H1 (cell line): ENCODE measurements at regions not wholly inside any gene's neighbourhood (a gene's known extent, or its start where the extent isn't known, plus 50 kb on each side); places are given as distances from the start of the nearest gene placed in this dataset.

Experiments
- CTCF ChIA-PET: fragments of 300-600 bp; sonication (Branson Sonifier 250); formaldehyde crosslinking; loops from one replicate; lab custom pipeline; 2021; ENCODE audit not compliant: partially characterized antibody; lab: Charles Lee
- POLR2A ChIA-PET: fragments of 300-600 bp; sonication (Branson Sonifier 250); formaldehyde crosslinking; loops from one replicate; lab custom pipeline; 2021; ENCODE audit warnings: inconsistent platforms; ENCODE audit not compliant: partially characterized antibody; lab: Charles Lee
- DNase-seq, 2 experiments: peaks; one replicate each; pipeline versions ENCODE4 v3.0.0 to v3.0.0-alpha.2; 2010 to 2022; ENCODE audit warnings: low spot score in 2 of 2, low read depth in 1 of 2, mixed read lengths in 1 of 2
- FAIRE-seq: peaks from 2 replicates; lab custom pipeline; 2011; peaks lifted over from hg19 to GRCh38; lab: Jason Lieb, UNC
- H2AFZ ChIP-seq: 2 replicates; pipeline ENCODE4 v1.8.1; 2012; ENCODE audit warnings: low read length, inconsistent platforms
- H2AK5ac ChIP-seq: 2 replicates; pipeline ENCODE4 v1.6.1; 2013; ENCODE audit warnings: low read depth, low read length
- H2BK120ac ChIP-seq: replicated peaks from 2 replicates; pipeline ENCODE3; 2013; ENCODE audit warnings: low read depth, low read length, inconsistent platforms
- H2BK12ac ChIP-seq: 2 replicates; pipeline ENCODE4 v1.6.1; 2013; ENCODE audit warnings: low read depth, low read length
- H2BK15ac ChIP-seq: 2 replicates; pipeline ENCODE4 v1.6.1; 2013; ENCODE audit warnings: low read length
- H2BK20ac ChIP-seq: 2 replicates; pipeline ENCODE4 v1.6.1; 2013; ENCODE audit warnings: low read length
- H2BK5ac ChIP-seq: 2 replicates; pipeline ENCODE4 v1.6.1; 2013; ENCODE audit warnings: low read depth, low read length
- H3K14ac ChIP-seq: 2 replicates; pipeline ENCODE4 v1.6.1; 2013; ENCODE audit warnings: inconsistent platforms; ENCODE audit not compliant: insufficient read length
- H3K18ac ChIP-seq: 2 replicates; pipeline ENCODE4 v1.6.1; 2013; ENCODE audit warnings: low read length; ENCODE audit errors: extremely low read depth
- H3K23ac ChIP-seq: 2 replicates; pipeline ENCODE4 v1.6.1; 2013; ENCODE audit warnings: inconsistent platforms; ENCODE audit not compliant: insufficient read length
- H3K23me2 ChIP-seq: 2 replicates; pipeline ENCODE4 v1.6.1; 2013; ENCODE audit warnings: low read depth, low read length
- H3K27ac ChIP-seq: 2 replicates; pipeline ENCODE4 v1.6.1; 2011; ENCODE audit warnings: low read depth, low read length, inconsistent platforms
- H3K27me3 ChIP-seq, 4 experiments: replicated peaks in 1 of 4; 1 replicate in 1 of 4; 2 replicates in 3 of 4; pipeline versions ENCODE4 v1.6.1 to v1.8.1; 2011 to 2013; ENCODE audit warnings: low read length in 3 of 4, mild to moderate bottlenecking in 3 of 4, inconsistent platforms in 2 of 4, mixed read lengths in 2 of 4, moderate library complexity in 1 of 4; ENCODE audit not compliant: control insufficient read depth in 3 of 4, insufficient read depth in 3 of 4; ENCODE audit errors: extremely low read depth in 1 of 4
- H3K36me3 ChIP-seq, 4 experiments: 2 replicates each; pipeline versions ENCODE4 v1.6.1 to v1.8.1; 2011 to 2013; ENCODE audit warnings: mild to moderate bottlenecking in 4 of 4, low read length in 3 of 4, moderate library complexity in 2 of 4, control low read depth in 1 of 4, inconsistent platforms in 1 of 4; ENCODE audit not compliant: insufficient read depth in 4 of 4, control insufficient read depth in 2 of 4
- H3K4ac ChIP-seq: replicated peaks from 2 replicates; pipeline ENCODE3; 2013; ENCODE audit warnings: low read length, low read depth, mixed read lengths, inconsistent platforms; ENCODE audit not compliant: insufficient read length
- H3K4me1 ChIP-seq, 4 experiments: replicated peaks in 1 of 4; 1 replicate in 1 of 4; 2 replicates in 3 of 4; pipeline versions ENCODE4 v1.6.1 to v1.8.1; 2011 to 2013; ENCODE audit warnings: low read length in 3 of 4, inconsistent platforms in 2 of 4, mixed read lengths in 1 of 4; ENCODE audit not compliant: insufficient read depth in 4 of 4, control insufficient read depth in 3 of 4
- H3K4me2 ChIP-seq, 2 experiments: 2 replicates each; pipeline versions ENCODE4 v1.6.1 to v1.8.1; 2011 to 2013; ENCODE audit warnings: low read depth in 2 of 2, low read length in 2 of 2, control low read depth in 1 of 2, inconsistent platforms in 1 of 2, mild to moderate bottlenecking in 1 of 2; ENCODE audit not compliant: insufficient read depth in 1 of 2
- H3K4me3 ChIP-seq, 4 experiments: fragments of 200-600, 300-600 bp in 1 of 4; sonication (generic), shearing (Covaris generic), sonication (Bioruptor Twin) in 1 of 4; 2 replicates each; pipeline versions ENCODE4 v1.5.1 to v1.8.1; 2011 to 2016; ENCODE audit warnings: low read length in 4 of 4, low read depth in 3 of 4, control low read depth in 2 of 4, inconsistent platforms in 2 of 4, mild to moderate bottlenecking in 2 of 4, mixed read lengths in 1 of 4, moderate library complexity in 1 of 4; ENCODE audit not compliant: insufficient read depth in 2 of 4; ENCODE audit errors: extremely low read depth in 1 of 4
- H3K56ac ChIP-seq: replicated peaks from 2 replicates; pipeline ENCODE3; 2013; ENCODE audit warnings: low read depth, mild to moderate bottlenecking, mixed read lengths, low read length, inconsistent platforms; ENCODE audit not compliant: insufficient read length
- H3K79me1 ChIP-seq: 2 replicates; pipeline ENCODE4 v1.6.1; 2013; ENCODE audit warnings: low read depth, low read length, control low read depth
- H3K79me2 ChIP-seq, 2 experiments: 2 replicates each; pipeline versions ENCODE4 v1.6.1 to v1.8.1; 2012 to 2013; ENCODE audit warnings: low read length in 2 of 2, mild to moderate bottlenecking in 2 of 2, inconsistent platforms in 1 of 2; ENCODE audit not compliant: insufficient read depth in 2 of 2, control insufficient read depth in 1 of 2
- H3K9ac ChIP-seq, 4 experiments: replicated peaks in 1 of 4; 1 replicate in 1 of 4; 2 replicates in 3 of 4; pipeline versions ENCODE4 v1.6.1 to v1.8.1; 2011 to 2013; ENCODE audit warnings: low read depth in 3 of 4, low read length in 3 of 4, control low read depth in 2 of 4, mild to moderate bottlenecking in 2 of 4, moderate library complexity in 2 of 4, inconsistent platforms in 1 of 4; ENCODE audit errors: extremely low read depth in 1 of 4
- H3K9me3 ChIP-seq, 2 experiments: 2 replicates each; pipeline versions ENCODE4 v1.6.1 to v1.8.1; 2012 to 2013; ENCODE audit warnings: mild to moderate bottlenecking in 2 of 2, moderate library complexity in 2 of 2, control low read depth in 1 of 2, inconsistent platforms in 1 of 2, low read depth in 1 of 2, low read length in 1 of 2, mixed read lengths in 1 of 2; ENCODE audit not compliant: insufficient read depth in 2 of 2
- H4K20me1 ChIP-seq, 2 experiments: replicated peaks in 1 of 2; 2 replicates each; pipeline versions ENCODE3 to v1.8.1; 2011 to 2013; ENCODE audit warnings: inconsistent platforms in 2 of 2, low read length in 2 of 2, mild to moderate bottlenecking in 1 of 2; ENCODE audit not compliant: insufficient read depth in 2 of 2, control insufficient read depth in 1 of 2
- H4K5ac ChIP-seq: 2 replicates; pipeline ENCODE4 v1.6.1; 2013; ENCODE audit warnings: low read length, low read depth, mixed read lengths, inconsistent platforms; ENCODE audit not compliant: insufficient read length
- H4K8ac ChIP-seq: 2 replicates; pipeline ENCODE4 v1.8.0; 2013; ENCODE audit warnings: mild to moderate bottlenecking, moderate library complexity, low read length, inconsistent platforms; ENCODE audit not compliant: insufficient read depth; ENCODE audit errors: extremely low read depth
- H4K91ac ChIP-seq: replicated peaks from 2 replicates; pipeline ENCODE3; 2013; ENCODE audit warnings: low read length, mixed read lengths, inconsistent platforms; ENCODE audit not compliant: insufficient read length
- BRCA1 ChIP-seq: IDR thresholded peaks from 2 replicates; pipeline ENCODE4 v1.6.1; 2012; ENCODE audit warnings: low read depth, low read length, improper control_type of control experiment
- CBX8 ChIP-seq: fragments of 300-800, 300-1000 bp; sonication (generic); IDR thresholded peaks from 2 replicates; pipeline ENCODE4 v1.7.1; 2016; ENCODE audit warnings: low read depth, low read length, borderline replicate concordance
- EP300 ChIP-seq, 2 experiments: IDR thresholded peaks; 1 replicate in 1 of 2; 2 replicates in 1 of 2; pipeline ENCODE4 v1.6.1; 2011 to 2012; ENCODE audit warnings: low read depth in 2 of 2, low read length in 2 of 2, mild to moderate bottlenecking in 2 of 2, borderline replicate concordance in 1 of 2, inconsistent platforms in 1 of 2, moderate library complexity in 1 of 2
- FOSL1 ChIP-seq: IDR thresholded peaks from 2 replicates; pipeline ENCODE4 v1.6.1; 2011; ENCODE audit warnings: mild to moderate bottlenecking, low read depth, low read length, moderate library complexity; ENCODE audit not compliant: insufficient read depth
- GTF2F1 ChIP-seq: IDR thresholded peaks from 2 replicates; pipeline ENCODE4 v1.6.1; 2012; ENCODE audit warnings: low read depth, low read length, improper control_type of control experiment, borderline replicate concordance
- POLR2A ChIP-seq, 2 experiments: IDR thresholded peaks; 1 replicate in 1 of 2; 2 replicates in 1 of 2; pipeline ENCODE4 v1.6.1; 2011; ENCODE audit warnings: low read depth in 2 of 2, low read length in 2 of 2, mild to moderate bottlenecking in 2 of 2; ENCODE audit errors: control extremely low read depth in 1 of 2
- RBBP5 ChIP-seq: IDR thresholded peaks from 2 replicates; pipeline ENCODE4 v1.7.1; 2012; ENCODE audit warnings: low read depth, mild to moderate bottlenecking, inconsistent platforms, low read length, moderate library complexity, borderline replicate concordance
- RFX5 ChIP-seq: IDR thresholded peaks from 2 replicates; pipeline ENCODE4 v1.6.1; 2011; ENCODE audit warnings: low read depth, low read length, improper control_type of control experiment, borderline replicate concordance
- RXRA ChIP-seq: IDR thresholded peaks from 2 replicates; pipeline ENCODE4 v1.6.1; 2011; ENCODE audit warnings: low read depth, mild to moderate bottlenecking, low read length, moderate library complexity; ENCODE audit not compliant: insufficient read depth
- SIX5 ChIP-seq: IDR thresholded peaks from 2 replicates; pipeline ENCODE4 v1.6.1; 2011; ENCODE audit warnings: mild to moderate bottlenecking, low read depth, low read length
- YY1 ChIP-seq: IDR thresholded peaks from 2 replicates; pipeline ENCODE4 v1.6.1; 2011; ENCODE audit warnings: low read depth, mild to moderate bottlenecking, low read length
- WGBS, 2 experiments: shearing (Covaris generic) in 1 of 2; methylation state at CpG; one replicate each; pipeline versions ENCODE4 v1.1.6 to v1.1.7; 2013 to 2015; ENCODE audit warnings: low lambda C conversion rate in 2 of 2, mixed read lengths in 2 of 2, inconsistent platforms in 1 of 2, low coverage in 1 of 2, missing lambda C conversion rate in 1 of 2; ENCODE audit not compliant: insufficient replicate concordance in 2 of 2, insufficient coverage in 1 of 2, insufficient read length in 1 of 2; ENCODE audit errors: extremely low coverage in 1 of 2, missing lambda C conversion rate in 1 of 2; 5-methylcytosine and 5-hydroxymethylcytosine counted together
- TF ChIP-seq, protein P1 (sequence below): IDR thresholded peaks from 2 replicates; pipeline ENCODE4 v1.6.1; 2011; ENCODE audit warnings: low read depth, mild to moderate bottlenecking, low read length; ENCODE audit not compliant: insufficient read depth
- TF ChIP-seq, protein P2 (sequence below): IDR thresholded peaks from 2 replicates; pipeline ENCODE4 v1.6.1; 2012; ENCODE audit warnings: inconsistent platforms

DNA sequence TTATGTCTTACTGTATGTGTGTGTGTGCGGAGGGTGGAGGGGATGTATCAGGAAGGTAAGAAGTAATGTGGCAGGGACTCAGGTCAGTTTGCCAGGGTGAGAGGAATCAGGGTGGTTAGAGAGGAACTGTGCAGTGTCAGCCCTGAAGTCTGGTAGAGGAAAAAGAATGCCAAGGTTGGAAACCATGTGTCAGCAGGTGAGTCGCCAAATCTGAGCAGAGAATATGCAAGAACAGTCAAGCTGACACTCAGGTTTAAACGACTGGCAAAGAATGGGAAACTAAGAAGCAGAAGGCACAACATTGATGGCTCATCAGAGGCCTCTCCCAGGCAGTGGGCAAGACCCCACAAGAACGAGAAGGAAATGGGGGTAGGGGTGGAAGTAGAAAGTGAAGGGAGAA, 107.5 kb upstream of the TBX18 start:
- Histone ChIP-seq H2BK5ac (no peak overlapping the region), H3K18ac (no peak overlapping the region), H2AFZ (no peak overlapping the region), H3K14ac (no peak overlapping the region), H3K4ac (no peak overlapping the region), H2BK20ac (no peak overlapping the region), H4K91ac (no peak overlapping the region), H3K79me1 (no peaks in the 10 kb centered on the region), H2BK12ac (no peak overlapping the region)
- ChIA-PET CTCF (interaction anchor here (0.6 to 1.5 kb wide), 2 partner anchors 10 to 38 kb away, joined by 3 read pairs; no protein-coding TSS in a partner anchor), POLR2A (no interaction called here)
- 84% methylated on average over 4 of the region's 4 CpGs; no CpG with 5 or more reads in 1 of the 2 experiments for WGBS, 2 experiments
- TF ChIP-seq EP300 (IDR thresholded peaks at IDR 0.05; ENCODE audit: borderline replicate concordance in 1 of 2, low read depth in 2 of 2, low read length in 2 of 2) (no peak), SIX5 (no peak), BRCA1 (no peak), POLR2A (IDR thresholded peaks at IDR 0.05; ENCODE audit: control extremely low read depth in 1 of 2, low read depth in 2 of 2, low read length in 2 of 2) (no peak), FOSL1 (no peak), RFX5 (no peak), YY1 (no peak), CBX8 (no peak), RBBP5 (no peak), GTF2F1 (no peak), RXRA (no peak)
- TF ChIP-seq, protein P1, sequence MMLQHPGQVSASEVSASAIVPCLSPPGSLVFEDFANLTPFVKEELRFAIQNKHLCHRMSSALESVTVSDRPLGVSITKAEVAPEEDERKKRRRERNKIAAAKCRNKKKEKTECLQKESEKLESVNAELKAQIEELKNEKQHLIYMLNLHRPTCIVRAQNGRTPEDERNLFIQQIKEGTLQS, result no peak
- TF ChIP-seq, protein P2, sequence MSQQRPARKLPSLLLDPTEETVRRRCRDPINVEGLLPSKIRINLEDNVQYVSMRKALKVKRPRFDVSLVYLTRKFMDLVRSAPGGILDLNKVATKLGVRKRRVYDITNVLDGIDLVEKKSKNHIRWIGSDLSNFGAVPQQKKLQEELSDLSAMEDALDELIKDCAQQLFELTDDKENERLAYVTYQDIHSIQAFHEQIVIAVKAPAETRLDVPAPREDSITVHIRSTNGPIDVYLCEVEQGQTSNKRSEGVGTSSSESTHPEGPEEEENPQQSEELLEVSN, result no peak
- TF ChIP-seq, all 59 proteins: peak for 0
- H2BK120ac ChIP-seq, result no peak overlapping the region
- no peak overlapping the region for H2AK5ac ChIP-seq
- H3K79me2 ChIP-seq, result no peaks in the 10 kb centered on the region
- H3K27me3 ChIP-seq, result no peaks in the 10 kb centered on the region
- no peaks in the 10 kb centered on the region for H4K20me1 ChIP-seq
- no peak overlapping the region for H3K23ac ChIP-seq
- no peak overlapping the region for H3K4me2 ChIP-seq
- FAIRE-seq (no peak), DNase-seq (no peak)
- 0 out of 7 replicates have a peak, but pooled peaks cover 0 to 2% (median 0%) of the 10 kb centered on the region in 4 experiments for H3K4me1 ChIP-seq
- no peaks in the 10 kb centered on the region for H3K36me3 ChIP-seq
- H3K9ac ChIP-seq, result no peak overlapping the region
- no peak overlapping the region for H3K27ac ChIP-seq
- H2BK15ac ChIP-seq, result no peak overlapping the region
- no peak overlapping the region for H3K4me3 ChIP-seq
- H3K56ac ChIP-seq, result no peak overlapping the region
- H4K5ac ChIP-seq, result no peak overlapping the region
- no peaks in the 10 kb centered on the region for H3K9me3 ChIP-seq
- H4K8ac ChIP-seq, result no peak overlapping the region
- H3K23me2 ChIP-seq, result no peaks in the 10 kb centered on the region
